ENCODE measurements at regions not wholly inside any gene's neighbourhood (a gene's known extent, or its start where the extent isn't known, plus 50 kb on each side); places are given as distances from the start of the nearest gene placed in this dataset.
"Not testable (repeated sequence)": the region's sequence is repeated elsewhere in the genome, so short reads cannot be mapped to it uniquely, and the experiment has no call there.

DNA sequence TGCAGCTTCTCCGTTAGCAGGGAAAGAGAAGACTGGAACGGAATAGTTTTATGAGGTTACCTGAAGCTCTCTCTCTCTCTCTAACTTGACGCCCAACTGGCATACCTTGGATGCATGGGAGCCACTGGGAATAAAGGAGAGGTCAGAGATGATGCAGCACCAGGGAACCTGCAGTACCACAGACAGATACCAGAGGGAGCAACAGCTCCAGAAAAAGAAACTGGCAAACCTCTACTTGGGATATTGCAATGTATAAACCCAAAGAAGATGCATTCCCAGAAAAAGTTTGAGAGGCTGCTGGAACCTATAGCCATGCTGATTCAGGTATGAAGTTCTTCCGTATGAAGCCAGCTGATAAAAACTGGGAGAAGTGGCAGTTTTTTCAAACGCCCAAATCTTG, 2976.1 kb upstream of the TEKT4 start:
- DNase-seq (ENCODE audit: low read depth, low spot score); H4K20me1 ChIP-seq (ENCODE audit: control insufficient read depth, extremely low read depth, insufficient read depth, low read length); H3K9me3 ChIP-seq (ENCODE audit: control insufficient read depth, low read depth, low read length); H3K27ac ChIP-seq (ENCODE audit: control insufficient read depth, insufficient read depth, low read length); dilution Hi-C loops (cut with MboI; ENCODE audit: extremely low pct_ligation_motif_present, low sequenced_read_pairs); H3K4me1 ChIP-seq (ENCODE audit: control insufficient read depth, extremely low read depth, insufficient read depth, low read length); FAIRE-seq; H3K79me2 ChIP-seq (ENCODE audit: control insufficient read depth, insufficient read depth, low read length); H3K9ac ChIP-seq (ENCODE audit: control insufficient read depth, extremely low read depth, insufficient read depth, low read length); H3K4me3 ChIP-seq (ENCODE audit: control insufficient read depth in 2 of 3, extremely low read depth in 1 of 3, insufficient read depth in 2 of 3, low read depth in 1 of 3, low read length in 3 of 3); H3K27me3 ChIP-seq (ENCODE audit: control insufficient read depth, extremely low read depth, insufficient read depth, low read length); H3K9me1 ChIP-seq (ENCODE audit: control insufficient read depth, extremely low read depth, insufficient read depth, low read length); H2AFZ ChIP-seq (ENCODE audit: control insufficient read depth, low read length); H3K36me3 ChIP-seq (ENCODE audit: control insufficient read depth in 2 of 2, extremely low read depth in 1 of 2, insufficient read depth in 2 of 2, low read length in 2 of 2); H3K4me2 ChIP-seq (ENCODE audit: control insufficient read depth, extremely low read depth, insufficient read depth, low read depth, low read length): not testable (repeated sequence)
- TF ChIP-seq, protein P1, sequence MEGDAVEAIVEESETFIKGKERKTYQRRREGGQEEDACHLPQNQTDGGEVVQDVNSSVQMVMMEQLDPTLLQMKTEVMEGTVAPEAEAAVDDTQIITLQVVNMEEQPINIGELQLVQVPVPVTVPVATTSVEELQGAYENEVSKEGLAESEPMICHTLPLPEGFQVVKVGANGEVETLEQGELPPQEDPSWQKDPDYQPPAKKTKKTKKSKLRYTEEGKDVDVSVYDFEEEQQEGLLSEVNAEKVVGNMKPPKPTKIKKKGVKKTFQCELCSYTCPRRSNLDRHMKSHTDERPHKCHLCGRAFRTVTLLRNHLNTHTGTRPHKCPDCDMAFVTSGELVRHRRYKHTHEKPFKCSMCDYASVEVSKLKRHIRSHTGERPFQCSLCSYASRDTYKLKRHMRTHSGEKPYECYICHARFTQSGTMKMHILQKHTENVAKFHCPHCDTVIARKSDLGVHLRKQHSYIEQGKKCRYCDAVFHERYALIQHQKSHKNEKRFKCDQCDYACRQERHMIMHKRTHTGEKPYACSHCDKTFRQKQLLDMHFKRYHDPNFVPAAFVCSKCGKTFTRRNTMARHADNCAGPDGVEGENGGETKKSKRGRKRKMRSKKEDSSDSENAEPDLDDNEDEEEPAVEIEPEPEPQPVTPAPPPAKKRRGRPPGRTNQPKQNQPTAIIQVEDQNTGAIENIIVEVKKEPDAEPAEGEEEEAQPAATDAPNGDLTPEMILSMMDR (optimal IDR thresholded peaks at IDR 0.05 in 1 of 3, IDR thresholded peaks at IDR 0.05 in 1 of 3, conservative IDR thresholded peaks at IDR 0.05 in 1 of 3; ENCODE audit: extremely low read depth in 1 of 3, insufficient read depth in 2 of 3, low read length in 3 of 3) = peak in 1 of 3 experiments; percentile 25

DNA sequence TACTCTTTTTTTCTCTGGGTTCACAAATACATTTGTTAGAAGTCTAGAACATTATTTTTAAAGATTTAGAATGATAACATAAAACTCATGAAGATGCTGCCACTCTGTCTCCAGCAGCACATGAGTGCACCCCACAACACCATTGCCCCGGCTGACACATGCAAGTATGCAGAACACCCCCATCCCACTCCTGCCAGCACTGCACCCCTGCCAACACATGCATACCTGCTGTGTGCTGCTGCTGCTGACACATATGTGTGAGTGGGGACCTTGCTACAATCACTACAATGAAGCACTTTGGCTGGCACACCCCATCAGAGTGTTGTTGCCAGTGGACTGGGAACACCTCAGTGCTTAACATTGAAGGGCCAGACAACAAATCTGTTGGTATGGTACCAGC, 2953.6 kb upstream of the TEKT4 start:
- DNase-seq (ENCODE audit: low read depth, low spot score); H3K9me3 ChIP-seq (ENCODE audit: control insufficient read depth, low read depth, low read length); H3K4me2 ChIP-seq (ENCODE audit: control insufficient read depth, extremely low read depth, insufficient read depth, low read depth, low read length); H3K4me1 ChIP-seq (ENCODE audit: control insufficient read depth, extremely low read depth, insufficient read depth, low read length); FAIRE-seq; H3K27ac ChIP-seq (ENCODE audit: control insufficient read depth, insufficient read depth, low read length); H3K9ac ChIP-seq (ENCODE audit: control insufficient read depth, extremely low read depth, insufficient read depth, low read length); H3K4me3 ChIP-seq (ENCODE audit: control insufficient read depth in 2 of 3, extremely low read depth in 1 of 3, insufficient read depth in 2 of 3, low read depth in 1 of 3, low read length in 3 of 3); dilution Hi-C loops (cut with MboI; ENCODE audit: extremely low pct_ligation_motif_present, low sequenced_read_pairs); H3K9me1 ChIP-seq (ENCODE audit: control insufficient read depth, extremely low read depth, insufficient read depth, low read length); H3K27me3 ChIP-seq (ENCODE audit: control insufficient read depth, extremely low read depth, insufficient read depth, low read length); H3K36me3 ChIP-seq (ENCODE audit: control insufficient read depth in 2 of 2, extremely low read depth in 1 of 2, insufficient read depth in 2 of 2, low read length in 2 of 2); H3K79me2 ChIP-seq (ENCODE audit: control insufficient read depth, insufficient read depth, low read length); H4K20me1 ChIP-seq (ENCODE audit: control insufficient read depth, extremely low read depth, insufficient read depth, low read length); H2AFZ ChIP-seq (ENCODE audit: control insufficient read depth, low read length): not testable (repeated sequence)

Small RNAs in the stretch of these regions (small RNA-seq; reads per million reads assigned to genes)
- 0 reads per million in 3 experiments for gene AC127391.1 (ENCODE audit: insufficient read length in 3 of 3, low read depth in 3 of 3, low replicate concordance in 1 of 3)

All from keratinocyte (primary cell).